Liver (tissue), 8 donors: ENCODE measurements at regions not wholly inside any gene's neighbourhood (a gene's known extent, or its start where the extent isn't known, plus 50 kb on each side); places are given as distances from the start of the nearest gene placed in this dataset.

ENCODE experiments used
- DNase-seq: peaks from one replicate; pipeline ENCODE4 v3.0.0-alpha.2; 2017; ENCODE audit warnings: low spot score
- H3K27ac ChIP-seq, 2 donors: one replicate each; pipeline ENCODE4 v1.7.0; 2013; ENCODE audit warnings: inconsistent platforms in 2 of 2, low read length in 2 of 2, control low read depth in 1 of 2, low read depth in 1 of 2, mild to moderate bottlenecking in 1 of 2
- H3K27me3 ChIP-seq, 4 donors: one replicate each; pipeline versions ENCODE4 v1.6.1 to v1.7.0; 2013; ENCODE audit warnings: low read length in 3 of 4, inconsistent platforms in 1 of 4, mild to moderate bottlenecking in 1 of 4, moderate library complexity in 1 of 4; ENCODE audit not compliant: control insufficient read depth in 4 of 4, insufficient read depth in 4 of 4
- H3K36me3 ChIP-seq, 4 donors: one replicate each; pipeline versions ENCODE4 v1.6.1 to v1.7.0; 2013; ENCODE audit warnings: low read length in 3 of 4, mild to moderate bottlenecking in 3 of 4, low read depth in 1 of 4, moderate library complexity in 1 of 4; ENCODE audit not compliant: control insufficient read depth in 4 of 4, insufficient read depth in 3 of 4
- H3K4me1 ChIP-seq, 4 donors: one replicate each; pipeline versions ENCODE4 v1.6.1 to v1.7.0; 2013; ENCODE audit warnings: low read length in 3 of 4, mild to moderate bottlenecking in 3 of 4, moderate library complexity in 1 of 4; ENCODE audit not compliant: control insufficient read depth in 4 of 4, insufficient read depth in 4 of 4
- H3K4me3 ChIP-seq, 3 donors: one replicate each; pipeline versions ENCODE4 v1.6.1 to v1.7.0; 2013; ENCODE audit warnings: low read length in 3 of 3, control low read depth in 1 of 3, low read depth in 1 of 3, mild to moderate bottlenecking in 1 of 3
- H3K9ac ChIP-seq, 2 donors: one replicate each; pipeline ENCODE4 v1.7.0; 2013; ENCODE audit warnings: low read length in 2 of 2, mild to moderate bottlenecking in 2 of 2, moderate library complexity in 2 of 2, control low read depth in 1 of 2, low read depth in 1 of 2
- H3K9me3 ChIP-seq, 4 donors: one replicate each; pipeline versions ENCODE4 v1.6.1 to v1.7.0; 2013; ENCODE audit warnings: low read length in 3 of 4; ENCODE audit not compliant: control insufficient read depth in 4 of 4
- EGR1 ChIP-seq, 2 donors: IDR thresholded peaks; 2 replicates each; pipeline ENCODE4 v1.6.1; 2016 to 2018; ENCODE audit warnings: antibody characterized with exemption in 2 of 2, low read depth in 2 of 2
- HNF4A ChIP-seq, 2 donors: conservative IDR thresholded peaks; 2 replicates each; pipeline ENCODE4 v1.6.1; 2016; ENCODE audit warnings: antibody characterized with exemption in 2 of 2, mild to moderate bottlenecking in 2 of 2
- HNF4G ChIP-seq: IDR thresholded peaks from 2 replicates; pipeline ENCODE4 v1.6.1; 2016; ENCODE audit warnings: antibody characterized with exemption
- NR2F2 ChIP-seq: IDR thresholded peaks from 2 replicates; pipeline ENCODE4 v1.6.1; 2016; ENCODE audit warnings: antibody characterized with exemption
- RAD21 ChIP-seq, 2 donors: IDR thresholded peaks; 2 replicates each; pipeline ENCODE4 v1.6.1; 2016; ENCODE audit warnings: antibody characterized with exemption in 2 of 2, mild to moderate bottlenecking in 2 of 2
- RXRA ChIP-seq, 2 donors: IDR thresholded peaks; 2 replicates each; pipeline ENCODE4 v1.6.1; 2017 to 2018; ENCODE audit warnings: antibody characterized with exemption in 2 of 2, mild to moderate bottlenecking in 1 of 2
- SP1 ChIP-seq: IDR thresholded peaks from 2 replicates; pipeline ENCODE4 v1.6.1; 2018; ENCODE audit warnings: antibody characterized with exemption, mild to moderate bottlenecking
- TAF1 ChIP-seq: conservative IDR thresholded peaks from 2 replicates; pipeline ENCODE4 v1.6.1; 2016; ENCODE audit warnings: antibody characterized with exemption, mild to moderate bottlenecking
- YY1 ChIP-seq: IDR thresholded peaks from 2 replicates; pipeline ENCODE4 v1.6.1; 2016; ENCODE audit warnings: antibody characterized with exemption, mild to moderate bottlenecking
- WGBS: extraction: QIAGEN DNeasy Blood & Tissue Kit; methylation state at CpG from one replicate; pipeline ENCODE4 v1.1.7; 2013; 5-methylcytosine and 5-hydroxymethylcytosine counted together
- TF ChIP-seq, protein P1 (sequence below): fragments of 150-350 bp; IDR thresholded peaks from 2 replicates; pipeline ENCODE4 v1.5.1; 2017; ENCODE audit warnings: improper control_type of control experiment, low read depth, low read length; ENCODE audit not compliant: missing input control
- TF ChIP-seq, protein P2 (sequence below): IDR thresholded peaks from 2 replicates; pipeline ENCODE4 v1.6.1; 2016; ENCODE audit warnings: antibody characterized with exemption, mild to moderate bottlenecking
- TF ChIP-seq, protein P3 (sequence below): IDR thresholded peaks from 2 replicates; pipeline ENCODE4 v1.6.1; 2016; ENCODE audit warnings: antibody characterized with exemption
- TF ChIP-seq, protein P4 (sequence below): IDR thresholded peaks from 2 replicates; pipeline ENCODE4 v1.6.1; 2016; ENCODE audit warnings: antibody characterized with exemption
- TF ChIP-seq, protein P5 (sequence below): IDR thresholded peaks from 2 replicates; pipeline ENCODE4 v1.6.1; 2016; ENCODE audit warnings: antibody characterized with exemption
- donor health status: healthy.
- donor health status: healthy.
- donor health status: healthy.
- donor health status: healthy.
- donor health status: healthy.

DNA sequence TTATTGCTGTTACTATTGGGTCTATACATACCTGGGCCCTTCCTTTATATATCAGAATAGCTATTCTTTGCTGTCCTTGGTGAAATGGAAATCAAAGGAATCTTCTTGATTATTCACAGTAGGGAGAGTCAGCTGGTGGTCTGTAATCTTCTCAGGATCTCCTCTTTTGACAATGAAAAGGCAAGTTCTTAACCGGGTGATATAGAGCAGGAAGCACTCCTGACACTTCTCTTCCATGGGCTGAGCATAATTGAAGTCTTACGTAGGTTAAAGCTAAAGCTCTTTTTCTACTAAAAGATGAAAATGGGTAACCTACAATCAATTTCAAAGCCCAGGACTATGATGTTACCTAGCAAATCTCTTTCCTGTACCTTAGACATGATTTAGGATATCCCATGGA lies 274.9 kb upstream of the LCORL start:
- TF ChIP-seq, protein P1, sequence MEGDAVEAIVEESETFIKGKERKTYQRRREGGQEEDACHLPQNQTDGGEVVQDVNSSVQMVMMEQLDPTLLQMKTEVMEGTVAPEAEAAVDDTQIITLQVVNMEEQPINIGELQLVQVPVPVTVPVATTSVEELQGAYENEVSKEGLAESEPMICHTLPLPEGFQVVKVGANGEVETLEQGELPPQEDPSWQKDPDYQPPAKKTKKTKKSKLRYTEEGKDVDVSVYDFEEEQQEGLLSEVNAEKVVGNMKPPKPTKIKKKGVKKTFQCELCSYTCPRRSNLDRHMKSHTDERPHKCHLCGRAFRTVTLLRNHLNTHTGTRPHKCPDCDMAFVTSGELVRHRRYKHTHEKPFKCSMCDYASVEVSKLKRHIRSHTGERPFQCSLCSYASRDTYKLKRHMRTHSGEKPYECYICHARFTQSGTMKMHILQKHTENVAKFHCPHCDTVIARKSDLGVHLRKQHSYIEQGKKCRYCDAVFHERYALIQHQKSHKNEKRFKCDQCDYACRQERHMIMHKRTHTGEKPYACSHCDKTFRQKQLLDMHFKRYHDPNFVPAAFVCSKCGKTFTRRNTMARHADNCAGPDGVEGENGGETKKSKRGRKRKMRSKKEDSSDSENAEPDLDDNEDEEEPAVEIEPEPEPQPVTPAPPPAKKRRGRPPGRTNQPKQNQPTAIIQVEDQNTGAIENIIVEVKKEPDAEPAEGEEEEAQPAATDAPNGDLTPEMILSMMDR = no peak
- TF ChIP-seq HNF4G (no peak), YY1 (no peak), NR2F2 (no peak), EGR1 (IDR thresholded peaks at IDR 0.05; ENCODE audit: low read depth in 2 of 2) (no peak)
- H3K4me1 ChIP-seq = no peaks in the 10 kb centered on the region
- no peaks in the 10 kb centered on the region for H3K9me3 ChIP-seq
- WGBS = 43% methylated on average over 2 of the region's 2 CpGs
- no peak overlapping the region for H3K9ac ChIP-seq
- no peaks in the 10 kb centered on the region for H3K36me3 ChIP-seq
- no peak for DNase-seq
- H3K4me3 ChIP-seq = no peak overlapping the region
- H3K27ac ChIP-seq = no peak overlapping the region
- H3K27me3 ChIP-seq = no peaks in the 10 kb centered on the region

DNA sequence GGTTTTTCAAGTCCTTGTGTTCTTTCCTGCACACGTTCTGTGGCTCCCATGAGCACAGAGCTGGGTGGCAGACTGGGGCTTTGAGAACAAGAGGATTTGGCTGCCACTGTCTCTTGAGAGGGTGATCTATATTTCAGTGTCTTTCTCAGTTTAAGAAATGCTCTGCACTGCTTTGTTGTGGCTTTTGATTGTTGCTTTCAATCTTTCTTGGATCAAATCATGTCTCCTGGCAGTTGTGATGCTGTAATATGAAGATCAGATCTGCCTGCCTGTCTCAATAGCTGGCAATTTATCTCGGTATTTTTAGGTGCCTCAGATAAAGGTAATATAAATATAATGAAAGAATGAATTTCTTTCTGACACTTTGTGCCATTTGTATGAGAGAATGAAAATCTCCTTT lies 273.3 kb upstream of the LCORL start:
- Histone ChIP-seq H3K4me1 (no peaks in the 10 kb centered on the region), H3K27ac (no peak overlapping the region), H3K4me3 (no peak overlapping the region), H3K9me3 (no peaks in the 10 kb centered on the region), H3K9ac (no peak overlapping the region), H3K36me3 (no peaks in the 10 kb centered on the region), H3K27me3 (no peaks in the 10 kb centered on the region)
- 59% methylated on average over 2 of the region's 2 CpGs for WGBS
- TF ChIP-seq, protein P2, sequence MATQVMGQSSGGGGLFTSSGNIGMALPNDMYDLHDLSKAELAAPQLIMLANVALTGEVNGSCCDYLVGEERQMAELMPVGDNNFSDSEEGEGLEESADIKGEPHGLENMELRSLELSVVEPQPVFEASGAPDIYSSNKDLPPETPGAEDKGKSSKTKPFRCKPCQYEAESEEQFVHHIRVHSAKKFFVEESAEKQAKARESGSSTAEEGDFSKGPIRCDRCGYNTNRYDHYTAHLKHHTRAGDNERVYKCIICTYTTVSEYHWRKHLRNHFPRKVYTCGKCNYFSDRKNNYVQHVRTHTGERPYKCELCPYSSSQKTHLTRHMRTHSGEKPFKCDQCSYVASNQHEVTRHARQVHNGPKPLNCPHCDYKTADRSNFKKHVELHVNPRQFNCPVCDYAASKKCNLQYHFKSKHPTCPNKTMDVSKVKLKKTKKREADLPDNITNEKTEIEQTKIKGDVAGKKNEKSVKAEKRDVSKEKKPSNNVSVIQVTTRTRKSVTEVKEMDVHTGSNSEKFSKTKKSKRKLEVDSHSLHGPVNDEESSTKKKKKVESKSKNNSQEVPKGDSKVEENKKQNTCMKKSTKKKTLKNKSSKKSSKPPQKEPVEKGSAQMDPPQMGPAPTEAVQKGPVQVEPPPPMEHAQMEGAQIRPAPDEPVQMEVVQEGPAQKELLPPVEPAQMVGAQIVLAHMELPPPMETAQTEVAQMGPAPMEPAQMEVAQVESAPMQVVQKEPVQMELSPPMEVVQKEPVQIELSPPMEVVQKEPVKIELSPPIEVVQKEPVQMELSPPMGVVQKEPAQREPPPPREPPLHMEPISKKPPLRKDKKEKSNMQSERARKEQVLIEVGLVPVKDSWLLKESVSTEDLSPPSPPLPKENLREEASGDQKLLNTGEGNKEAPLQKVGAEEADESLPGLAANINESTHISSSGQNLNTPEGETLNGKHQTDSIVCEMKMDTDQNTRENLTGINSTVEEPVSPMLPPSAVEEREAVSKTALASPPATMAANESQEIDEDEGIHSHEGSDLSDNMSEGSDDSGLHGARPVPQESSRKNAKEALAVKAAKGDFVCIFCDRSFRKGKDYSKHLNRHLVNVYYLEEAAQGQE = no peak
- TF ChIP-seq HNF4A (conservative IDR thresholded peaks at IDR 0.05) (no peak), TAF1 (no peak), SP1 (no peak), RAD21 (IDR thresholded peaks at IDR 0.05) (no peak), HNF4G (no peak), RXRA (IDR thresholded peaks at IDR 0.05) (no peak), NR2F2 (no peak), YY1 (no peak)
- TF ChIP-seq, protein P3, sequence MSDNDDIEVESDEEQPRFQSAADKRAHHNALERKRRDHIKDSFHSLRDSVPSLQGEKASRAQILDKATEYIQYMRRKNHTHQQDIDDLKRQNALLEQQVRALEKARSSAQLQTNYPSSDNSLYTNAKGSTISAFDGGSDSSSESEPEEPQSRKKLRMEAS = no peak
- TF ChIP-seq, protein P4, sequence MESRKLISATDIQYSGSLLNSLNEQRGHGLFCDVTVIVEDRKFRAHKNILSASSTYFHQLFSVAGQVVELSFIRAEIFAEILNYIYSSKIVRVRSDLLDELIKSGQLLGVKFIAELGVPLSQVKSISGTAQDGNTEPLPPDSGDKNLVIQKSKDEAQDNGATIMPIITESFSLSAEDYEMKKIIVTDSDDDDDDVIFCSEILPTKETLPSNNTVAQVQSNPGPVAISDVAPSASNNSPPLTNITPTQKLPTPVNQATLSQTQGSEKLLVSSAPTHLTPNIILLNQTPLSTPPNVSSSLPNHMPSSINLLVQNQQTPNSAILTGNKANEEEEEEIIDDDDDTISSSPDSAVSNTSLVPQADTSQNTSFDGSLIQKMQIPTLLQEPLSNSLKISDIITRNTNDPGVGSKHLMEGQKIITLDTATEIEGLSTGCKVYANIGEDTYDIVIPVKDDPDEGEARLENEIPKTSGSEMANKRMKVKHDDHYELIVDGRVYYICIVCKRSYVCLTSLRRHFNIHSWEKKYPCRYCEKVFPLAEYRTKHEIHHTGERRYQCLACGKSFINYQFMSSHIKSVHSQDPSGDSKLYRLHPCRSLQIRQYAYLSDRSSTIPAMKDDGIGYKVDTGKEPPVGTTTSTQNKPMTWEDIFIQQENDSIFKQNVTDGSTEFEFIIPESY = no peak
- TF ChIP-seq, protein P5, sequence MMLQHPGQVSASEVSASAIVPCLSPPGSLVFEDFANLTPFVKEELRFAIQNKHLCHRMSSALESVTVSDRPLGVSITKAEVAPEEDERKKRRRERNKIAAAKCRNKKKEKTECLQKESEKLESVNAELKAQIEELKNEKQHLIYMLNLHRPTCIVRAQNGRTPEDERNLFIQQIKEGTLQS = no peak
- DNase-seq = no peak
